ENCODE measurements at regions not wholly inside any gene's neighbourhood (a gene's known extent, or its start where the extent isn't known, plus 50 kb on each side); places are given as distances from the start of the nearest gene placed in this dataset.

- Histone ChIP-seq H3K4me1 (ENCODE audit: control insufficient read depth in 1 of 2, insufficient read depth in 2 of 2, low read length in 2 of 2) (no peaks in the 10 kb centered on the region), H3K4me2 (ENCODE audit: low read length) (no peak overlapping the region), H3K4me3 (replicated peaks in 1 of 2; ENCODE audit: low read depth in 1 of 2, low read length in 2 of 2) (no peak overlapping the region), H3K27ac (ENCODE audit: low read depth, low read length) (no peak overlapping the region), H3K79me2 (ENCODE audit: insufficient read depth, low read length) (no peaks in the 10 kb centered on the region), H2AFZ (ENCODE audit: low read depth, low read length, poor library complexity, severe bottlenecking) (no peak overlapping the region), H3K9me2 (ENCODE audit: insufficient read depth) (no peaks in the 10 kb centered on the region), H3K36me3 (ENCODE audit: control insufficient read depth in 1 of 2, insufficient read depth in 2 of 2, low read length in 2 of 2) (no peaks in the 10 kb centered on the region), H4K20me1 (ENCODE audit: insufficient read depth) (no peaks in the 10 kb centered on the region), H3K9me3 (ENCODE audit: control insufficient read depth in 1 of 2, insufficient read depth in 1 of 2, low read depth in 1 of 2, low read length in 2 of 2) (no peaks in the 10 kb centered on the region), H3K27me3 (ENCODE audit: insufficient read depth, low read length) (peaks cover 17% of the 10 kb centered on the region), H3K9ac (ENCODE audit: low read length) (no peak overlapping the region)
- intact Hi-C loops (cut with micrococcal nuclease): no loop called here
- TF ChIP-seq POLR2A (IDR thresholded peaks at IDR 0.05; ENCODE audit: borderline replicate concordance, extremely low read depth, insufficient read depth, insufficient read length): no peak
- no peak for TF ChIP-seq FOSL1 (IDR thresholded peaks at IDR 0.05; ENCODE audit: low read depth)
- no peak for TF ChIP-seq CEBPB (IDR thresholded peaks at IDR 0.05; ENCODE audit: low read depth)
- no peak for TF ChIP-seq ATF3 (IDR thresholded peaks at IDR 0.05)
- no peak for TF ChIP-seq EZH2 (IDR thresholded peaks at IDR 0.05)
- no peak for TF ChIP-seq TCF7L2 (IDR thresholded peaks at IDR 0.05; ENCODE audit: borderline replicate concordance, extremely low read depth, insufficient read depth, insufficient read length)
- TF ChIP-seq YY1 (IDR thresholded peaks at IDR 0.05; ENCODE audit: extremely low read depth, insufficient replicate concordance, low read depth, low read length): no peak
- TF ChIP-seq ZBTB33 (IDR thresholded peaks at IDR 0.05; ENCODE audit: extremely low read depth, insufficient replicate concordance, low read length): no peak
- TF ChIP-seq CBX3 (IDR thresholded peaks at IDR 0.05; ENCODE audit: low read depth): no peak
- no peak for TF ChIP-seq RAD21 (IDR thresholded peaks at IDR 0.05; ENCODE audit: low read depth)
- no peak for TF ChIP-seq ZFX (IDR thresholded peaks at IDR 0.05)
- TF ChIP-seq ZNF274 (IDR thresholded peaks at IDR 0.05; ENCODE audit: low read depth, low read length): no peak
- TF ChIP-seq MAX (IDR thresholded peaks at IDR 0.05): no peak
- TF ChIP-seq POLR2AphosphoS5 (IDR thresholded peaks at IDR 0.05; ENCODE audit: low read depth, low read length): no peak
- no peak for TF ChIP-seq ELF1 (IDR thresholded peaks at IDR 0.05; ENCODE audit: borderline replicate concordance, low read depth)
- no peak for TF ChIP-seq CTCF (IDR thresholded peaks at IDR 0.05 in 2 of 3, conservative IDR thresholded peaks at IDR 0.05 in 1 of 3; ENCODE audit: borderline replicate concordance in 1 of 3, insufficient read depth in 1 of 3, low read depth in 2 of 3, low read length in 2 of 3)
- no peak for TF ChIP-seq SRF (IDR thresholded peaks at IDR 0.05; ENCODE audit: low read depth)
- TF ChIP-seq REST (IDR thresholded peaks at IDR 0.05; ENCODE audit: low read depth): no peak
- CTCF ChIA-PET: no interaction called here
- RAD21 ChIA-PET (ENCODE audit: low non-redundant PET in 1 of 2, low total read pairs in 2 of 2, uncharacterized antibody in 2 of 2, unreplicated experiment in 2 of 2): no interaction called here
- no TSS peak for BruUV-seq (replicated peaks)
- POLR2A ChIA-PET: no interaction called here
- DNase-seq (ENCODE audit: low read depth, low spot score): no peak
- ATAC-seq: no peak
Observed at GRCh38 chr5:42020788-42021530, 95.9 kb downstream of the FBXO4 start.
